ENCODE measurements at regions not wholly inside any gene's neighbourhood (a gene's known extent, or its start where the extent isn't known, plus 50 kb on each side); places are given as distances from the start of the nearest gene placed in this dataset.

GRCh38 chr9:73565026-73565425, 413.4 kb downstream of the ANXA1 start:
- DNase-seq (ENCODE audit: low read depth): no peak

- no peak for DNase-seq (ENCODE audit: low read depth)
Observed at GRCh38 chr9:73565833-73566465, 414.3 kb downstream of the ANXA1 start.

- no peak for DNase-seq (ENCODE audit: low read depth)
Observed at GRCh38 chr9:73566627-73567026, 415.0 kb downstream of the ANXA1 start.

GRCh38 chr9:73573235-73573634, 421.6 kb downstream of the ANXA1 start:
- DNase-seq (ENCODE audit: low read depth): no peak

GRCh38 chr9:73575101-73576060, 423.7 kb downstream of the ANXA1 start:
- DNase-seq (ENCODE audit: low read depth): no peak

GRCh38 chr9:73577848-73578247, 426.2 kb downstream of the ANXA1 start:
- no peak for DNase-seq (ENCODE audit: low read depth)

GRCh38 chr9:73579823-73580222, 428.2 kb downstream of the ANXA1 start:
- no peak for DNase-seq (ENCODE audit: low read depth)

GRCh38 chr9:73583576-73583975, 431.9 kb downstream of the ANXA1 start:
- no peak for DNase-seq (ENCODE audit: low read depth)

- DNase-seq (ENCODE audit: low read depth): no peak
Observed at GRCh38 chr9:73595036-73595545, 443.4 kb downstream of the ANXA1 start.

GRCh38 chr9:73596321-73596720, 444.7 kb downstream of the ANXA1 start:
- no peak for DNase-seq (ENCODE audit: low read depth)

GRCh38 chr9:73597039-73597438, 445.4 kb downstream of the ANXA1 start:
- DNase-seq (ENCODE audit: low read depth): no peak

- DNase-seq (ENCODE audit: low read depth): no peak
Observed at GRCh38 chr9:73597771-73598170, 446.1 kb downstream of the ANXA1 start.

- no peak for DNase-seq (ENCODE audit: low read depth)
Observed at GRCh38 chr9:73609381-73609780, 457.7 kb downstream of the ANXA1 start.

- no peak for DNase-seq (ENCODE audit: low read depth)
Observed at GRCh38 chr9:73611032-73611431, 459.4 kb downstream of the ANXA1 start.

- DNase-seq (ENCODE audit: low read depth): no peak
Observed at GRCh38 chr9:73613092-73613701, 461.5 kb downstream of the ANXA1 start.

GRCh38 chr9:73615557-73615956, 463.9 kb downstream of the ANXA1 start:
- no peak for DNase-seq (ENCODE audit: low read depth)

- DNase-seq (ENCODE audit: low read depth): no peak
Observed at GRCh38 chr9:73617586-73617985, 465.9 kb downstream of the ANXA1 start.

GRCh38 chr9:73640971-73641370, 489.3 kb downstream of the ANXA1 start:
- DNase-seq (ENCODE audit: low read depth): no peak

GRCh38 chr9:73643379-73644013, 491.8 kb downstream of the ANXA1 start:
- DNase-seq (ENCODE audit: low read depth): no peak

GRCh38 chr9:73647560-73647959, 495.9 kb downstream of the ANXA1 start:
- no peak for DNase-seq (ENCODE audit: low read depth)

GRCh38 chr9:73649552-73649951, 497.9 kb downstream of the ANXA1 start:
- no peak for DNase-seq (ENCODE audit: low read depth)

- DNase-seq (ENCODE audit: low read depth): no peak
Observed at GRCh38 chr9:73655363-73655762, 503.7 kb downstream of the ANXA1 start.
